Left ventricle myocardium inferior (tissue), 1 donor: ENCODE measurements at regions not wholly inside any gene's neighbourhood (a gene's known extent, or its start where the extent isn't known, plus 50 kb on each side); places are given as distances from the start of the nearest gene placed in this dataset.

ENCODE experiments used
- DNase-seq: peaks from one replicate; pipeline ENCODE4 v3.0.0-alpha.2; 2020
- H3K27ac ChIP-seq: fragments of 200-600 bp; replicated peaks from 2 replicates; pipeline ENCODE4 v1.8.0; 2021
- H3K27me3 ChIP-seq: fragments of 200-600 bp; 2 replicates; pipeline ENCODE4 v1.8.0; 2021; ENCODE audit warnings: low read depth
- H3K36me3 ChIP-seq: fragments of 200-600 bp; 2 replicates; pipeline ENCODE4 v1.8.0; 2021
- H3K4me1 ChIP-seq: fragments of 200-600 bp; 2 replicates; pipeline ENCODE4 v1.8.0; 2021
- H3K4me3 ChIP-seq: fragments of 200-600 bp; 2 replicates; pipeline ENCODE4 v1.8.0; 2021; ENCODE audit warnings: mild to moderate bottlenecking, moderate library complexity
- H3K9me3 ChIP-seq: fragments of 200-600 bp; replicated peaks from 2 replicates; pipeline ENCODE4 v1.8.0; 2021
- CTCF ChIP-seq: fragments of 200-600 bp; IDR thresholded peaks from 2 replicates; pipeline ENCODE4 v1.8.0; 2021; ENCODE audit warnings: antibody characterized with exemption, mild to moderate bottlenecking, borderline replicate concordance
- intact Hi-C: fragments of 100-400 bp; cut with micrococcal nuclease; formaldehyde crosslinking; loops from one replicate; pipeline ENCODE4 v1.11.0; 2022
- donor health status: DM: no; HTN: yes; CAD: no; lungs with severe emphysema.

GRCh38 chr2:239684996-239685395 lies 284.2 kb upstream of the HDAC4 start:
- intact Hi-C loops: no loop called here
- Histone ChIP-seq H3K4me3 (no peak overlapping the region), H3K27me3 (peaks cover 77% of the 10 kb centered on the region), H3K9me3 (peaks cover 16% of the 10 kb centered on the region), H3K36me3 (no peaks in the 10 kb centered on the region), H3K4me1 (no peaks in the 10 kb centered on the region), H3K27ac (no peak overlapping the region)
- no peak for DNase-seq
- no peak for TF ChIP-seq CTCF

- no peak for TF ChIP-seq CTCF
- intact Hi-C loops: no loop called here
- H3K9me3 ChIP-seq: peaks cover 18% of the 10 kb centered on the region
- no peak overlapping the region for H3K4me3 ChIP-seq
- H3K36me3 ChIP-seq: no peaks in the 10 kb centered on the region
- no peak for DNase-seq
- H3K4me1 ChIP-seq: no peaks in the 10 kb centered on the region
- H3K27me3 ChIP-seq: peaks cover 83% of the 10 kb centered on the region
- no peak overlapping the region for H3K27ac ChIP-seq
Measured at GRCh38 chr2:239684271-239684810, 283.5 kb upstream of the HDAC4 start.

GRCh38 chr2:239682518-239682917 lies 281.7 kb upstream of the HDAC4 start:
- no peak for DNase-seq
- peaks cover 18% of the 10 kb centered on the region for H3K9me3 ChIP-seq
- no peak overlapping the region for H3K4me3 ChIP-seq
- no peak overlapping the region for H3K27ac ChIP-seq
- H3K36me3 ChIP-seq: no peaks in the 10 kb centered on the region
- intact Hi-C loops: no loop called here
- no peak for TF ChIP-seq CTCF
- H3K4me1 ChIP-seq: no peaks in the 10 kb centered on the region
- peaks cover 81% of the 10 kb centered on the region for H3K27me3 ChIP-seq

GRCh38 chr2:239679755-239680154 lies 278.9 kb upstream of the HDAC4 start:
- H3K36me3 ChIP-seq: no peaks in the 10 kb centered on the region
- intact Hi-C loops: no loop called here

GRCh38 chr2:239678666-239679296 lies 278.0 kb upstream of the HDAC4 start:
- Histone ChIP-seq H3K36me3 (no peaks in the 10 kb centered on the region), H3K27me3 (peaks cover 73% of the 10 kb centered on the region), H3K4me1 (no peaks in the 10 kb centered on the region), H3K4me3 (no peak overlapping the region), H3K27ac (no peak overlapping the region), H3K9me3 (peaks cover 18% of the 10 kb centered on the region)
- intact Hi-C loops: no loop called here
- TF ChIP-seq CTCF: no peak
- DNase-seq: no peak

More at GRCh38 chr2:239679755-239680154, 278.9 kb upstream of the HDAC4 start:
- no peaks in the 10 kb centered on the region for H3K4me1 ChIP-seq
- H3K27ac ChIP-seq: no peak overlapping the region
- no peak for TF ChIP-seq CTCF
- DNase-seq: no peak
- H3K27me3 ChIP-seq: peaks cover 79% of the 10 kb centered on the region
- no peak overlapping the region for H3K4me3 ChIP-seq
- peaks cover 18% of the 10 kb centered on the region for H3K9me3 ChIP-seq
